GM18505 (cell line): ENCODE measurements at regions not wholly inside any gene's neighbourhood (a gene's known extent, or its start where the extent isn't known, plus 50 kb on each side); places are given as distances from the start of the nearest gene placed in this dataset.

Source experiments
- ATAC-seq: cut with Tn5 transposase; IDR thresholded peaks from one replicate; pipeline ENCODE4 v1.9.1; 2021; ENCODE audit not compliant: unreplicated experiment
- POLR2A ChIP-seq: IDR thresholded peaks from 4 replicates; pipeline ENCODE4 v1.6.1; 2011; ENCODE audit warnings: borderline replicate concordance; ENCODE audit not compliant: insufficient read depth, insufficient read length; ENCODE audit errors: extremely low read depth

DNA sequence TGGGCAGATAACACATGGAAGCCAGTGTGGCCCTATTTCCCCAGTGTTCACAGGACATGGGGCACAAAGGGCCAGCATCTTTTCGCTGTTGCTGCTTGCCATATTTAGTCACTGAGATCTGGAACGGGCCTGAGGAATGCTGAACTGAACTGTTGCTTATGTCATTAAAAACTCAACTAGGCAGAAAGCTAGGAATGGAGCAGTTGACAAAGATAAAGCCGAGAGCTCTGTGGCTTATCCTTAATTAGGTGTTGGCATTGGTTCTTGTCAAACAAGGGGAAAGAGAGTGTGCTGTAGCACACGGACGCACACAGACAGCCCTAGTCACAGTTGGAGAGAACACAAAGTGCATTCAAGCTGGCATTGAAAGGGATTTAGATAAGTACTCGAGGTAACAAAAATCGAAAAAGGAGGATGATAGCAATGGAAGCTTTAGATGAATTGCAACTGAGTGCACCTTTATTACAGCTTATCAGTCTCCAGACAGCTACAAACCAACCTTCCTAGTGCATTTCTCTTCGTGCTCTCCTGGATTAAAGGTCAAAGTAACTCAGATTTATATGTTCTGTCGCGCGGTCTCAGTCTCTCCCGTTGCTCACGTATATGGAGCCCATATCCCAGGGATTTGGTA, 450.2 kb upstream of the ZNF608 start:
- no peak for TF ChIP-seq POLR2A
- ATAC-seq = no peak

DNA sequence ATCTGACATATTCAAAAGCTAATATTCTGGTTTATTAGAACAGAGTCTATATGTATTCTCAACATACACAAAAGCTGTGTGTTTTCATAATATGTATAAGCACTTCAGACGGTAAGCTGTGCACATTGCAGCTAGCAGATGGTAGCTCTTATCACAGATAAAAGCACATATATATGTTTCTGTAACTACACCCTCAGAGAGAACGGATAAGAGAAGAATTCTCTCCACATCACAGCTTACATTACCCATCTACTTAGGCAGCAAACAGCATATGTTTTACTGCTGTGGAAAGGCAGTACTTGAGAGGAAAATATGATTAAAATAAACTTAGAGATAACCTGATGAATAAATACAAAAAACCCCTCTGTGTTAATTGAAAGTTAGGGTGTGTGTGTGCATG, 450.9 kb upstream of the ZNF608 start:
- no peak for ATAC-seq
- no peak for TF ChIP-seq POLR2A

DNA sequence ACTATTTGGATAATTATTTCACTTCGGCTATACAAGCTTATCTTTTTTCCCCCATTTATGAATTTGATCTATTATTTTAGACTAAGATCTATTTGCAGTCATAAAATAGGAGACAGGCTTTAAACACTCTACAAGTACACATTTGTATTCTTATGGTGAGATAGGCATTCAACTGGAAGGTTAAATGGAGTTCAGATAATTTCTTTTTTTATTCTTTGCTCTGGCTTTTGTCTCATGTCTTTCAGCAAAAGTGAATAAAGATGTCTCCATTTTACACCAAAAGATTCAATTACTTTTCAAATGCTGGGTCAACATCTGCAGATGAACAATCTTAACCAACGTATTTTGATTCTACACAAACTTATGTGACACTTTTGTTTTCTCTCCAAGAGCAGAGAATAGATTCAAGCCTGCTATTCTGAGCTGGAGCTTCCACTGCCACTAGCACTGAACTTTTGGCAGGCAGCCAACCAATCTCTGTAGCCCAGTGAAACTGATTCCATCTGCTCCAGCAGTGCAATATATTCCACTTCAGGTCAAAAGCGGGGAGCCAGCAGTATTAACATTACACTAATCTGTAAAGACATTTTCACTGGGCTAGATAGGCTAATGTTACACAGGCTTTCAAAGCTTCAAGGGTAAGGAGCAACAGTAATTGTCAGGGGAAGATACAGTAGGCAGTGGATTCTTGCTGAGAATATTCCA, 452.0 kb upstream of the ZNF608 start:
- no peak for ATAC-seq

DNA sequence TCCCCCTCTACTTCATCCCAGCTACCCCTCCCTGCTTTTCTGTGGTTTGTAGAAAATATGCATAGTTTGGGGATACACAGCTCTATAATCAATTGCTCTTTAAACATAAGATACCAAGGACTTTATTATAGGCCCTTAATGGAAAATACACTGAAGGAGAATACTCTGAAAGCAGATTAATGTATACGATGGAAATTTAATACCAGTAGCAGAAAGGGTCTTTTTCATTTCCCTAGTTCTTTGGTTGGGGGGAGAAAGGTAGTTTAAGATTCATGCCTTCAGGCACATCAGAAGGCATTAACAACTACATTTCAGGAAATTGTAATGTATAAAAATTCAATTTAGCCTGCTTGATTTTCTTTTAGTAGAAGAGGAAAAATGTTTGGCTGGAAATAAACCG, 452.9 kb upstream of the ZNF608 start:
- TF ChIP-seq POLR2A = no peak
- ATAC-seq = no peak

More for the DNA sequence above, 452.0 kb upstream of the ZNF608 start:
- no peak for TF ChIP-seq POLR2A

DNA sequence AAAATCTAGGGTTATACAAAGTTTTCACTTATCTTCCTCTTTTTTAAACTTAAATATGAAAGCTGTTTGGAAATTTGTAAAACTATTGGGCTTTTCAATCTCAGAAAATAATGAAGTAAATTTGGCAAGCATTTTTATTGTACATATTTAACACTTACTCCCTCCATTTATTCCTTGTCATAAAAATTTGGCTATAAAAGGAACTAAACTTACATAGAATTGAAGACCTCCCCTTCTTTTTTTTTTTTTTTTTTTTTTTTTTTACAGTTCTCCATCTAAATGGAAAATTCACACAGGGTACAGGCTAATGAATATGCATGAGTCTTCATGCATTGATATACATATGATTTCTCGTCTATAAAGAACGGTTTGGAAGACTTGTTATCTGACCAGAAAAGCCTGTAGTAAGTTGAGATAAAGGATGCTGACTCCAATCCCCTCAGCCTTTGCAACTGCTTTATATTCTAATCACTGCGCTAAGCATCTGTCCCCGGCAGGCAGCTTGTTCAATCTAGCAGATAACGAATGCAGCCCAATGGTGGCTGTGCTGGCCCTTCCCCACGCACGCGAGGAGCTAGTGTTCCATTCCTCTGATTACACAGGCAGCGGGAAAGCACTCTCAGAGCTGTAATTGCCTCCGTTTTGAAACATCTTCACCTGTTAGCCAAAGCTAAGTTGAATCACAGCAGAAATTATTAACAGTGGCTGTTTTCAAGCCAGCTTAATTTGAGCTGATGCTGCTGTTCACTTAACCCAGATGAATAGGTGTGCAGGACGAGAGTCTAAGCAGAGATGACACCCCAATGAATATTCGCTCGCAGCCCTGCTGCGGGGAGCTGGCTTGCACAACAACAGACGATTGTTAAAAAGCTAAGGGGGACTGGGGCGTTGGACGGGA, 453.8 kb upstream of the ZNF608 start:
- peak; percentile 46 for ATAC-seq
- TF ChIP-seq POLR2A = no peak

DNA sequence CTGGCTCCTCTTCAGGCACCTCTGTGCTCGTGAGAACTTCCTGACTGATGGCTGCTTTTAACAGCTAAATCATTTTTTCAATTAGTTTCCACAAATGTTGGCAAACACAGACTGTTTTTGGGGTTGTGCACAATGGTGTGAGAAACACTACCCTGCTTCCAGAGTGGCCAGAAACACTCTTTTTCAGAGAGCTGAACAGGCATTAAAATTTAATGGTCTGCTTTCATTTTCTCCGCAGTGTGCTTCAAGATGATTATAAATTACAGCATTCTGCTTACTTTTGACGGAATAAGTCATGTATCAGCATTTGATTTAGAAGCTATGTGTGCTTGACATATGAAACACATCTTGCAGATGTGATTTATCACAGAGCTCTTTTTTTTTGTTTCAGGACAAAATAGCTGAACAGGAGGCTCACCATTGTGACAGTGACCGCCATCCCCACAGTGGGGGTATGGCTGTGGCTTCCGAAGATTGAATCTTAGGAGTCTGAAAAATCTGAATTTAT, 454.5 kb upstream of the ZNF608 start:
- TF ChIP-seq POLR2A = no peak
- no peak for ATAC-seq

DNA sequence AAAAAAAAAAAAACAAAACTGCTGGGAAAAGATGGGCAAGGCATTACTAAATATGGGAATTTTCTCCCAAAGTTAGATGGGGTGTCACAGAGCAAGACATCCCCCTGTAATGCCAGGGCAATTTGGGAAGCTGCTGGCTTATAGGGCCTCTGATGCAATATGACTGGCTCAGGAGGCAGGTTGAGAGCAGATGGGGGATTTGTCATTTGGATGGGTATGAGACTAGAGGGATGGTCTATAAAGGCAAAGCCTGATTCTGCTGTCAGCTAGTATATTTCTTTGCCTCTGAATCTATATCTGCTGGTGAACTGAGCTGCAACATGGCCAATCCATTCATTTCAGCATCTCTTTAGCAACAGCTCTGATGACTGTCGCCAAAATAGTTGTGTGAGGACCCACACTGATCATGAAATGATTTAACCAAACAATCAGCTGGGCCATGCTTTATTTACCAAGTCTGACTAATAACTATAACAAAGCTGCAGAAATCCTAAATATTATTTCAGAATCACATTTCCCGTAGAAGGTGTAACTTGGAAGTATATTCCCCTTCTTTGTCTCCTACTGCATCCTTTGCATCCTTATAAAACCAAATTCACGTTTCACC, 455.1 kb upstream of the ZNF608 start:
- no peak for ATAC-seq
- TF ChIP-seq POLR2A = no peak

DNA sequence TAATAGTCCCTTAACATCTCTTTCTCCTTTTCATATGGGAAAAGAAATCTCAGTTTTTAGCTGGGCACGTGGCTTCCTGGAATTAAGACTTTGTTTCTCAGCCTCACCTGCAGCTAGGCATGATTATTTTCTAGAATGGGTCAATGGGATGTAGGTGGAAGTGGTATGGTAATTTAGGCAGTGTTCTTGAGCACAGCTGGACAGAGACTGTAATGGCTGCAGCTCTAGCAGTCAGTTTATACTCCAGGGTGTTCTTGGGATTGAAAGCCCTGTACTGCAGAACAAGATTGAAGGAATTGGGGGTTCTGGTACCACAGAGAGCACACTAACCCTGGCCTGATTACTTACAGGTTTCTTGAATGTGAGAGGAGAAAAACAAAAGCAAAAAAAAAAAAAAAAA, 455.9 kb upstream of the ZNF608 start:
- TF ChIP-seq POLR2A = no peak
- ATAC-seq = no peak

DNA sequence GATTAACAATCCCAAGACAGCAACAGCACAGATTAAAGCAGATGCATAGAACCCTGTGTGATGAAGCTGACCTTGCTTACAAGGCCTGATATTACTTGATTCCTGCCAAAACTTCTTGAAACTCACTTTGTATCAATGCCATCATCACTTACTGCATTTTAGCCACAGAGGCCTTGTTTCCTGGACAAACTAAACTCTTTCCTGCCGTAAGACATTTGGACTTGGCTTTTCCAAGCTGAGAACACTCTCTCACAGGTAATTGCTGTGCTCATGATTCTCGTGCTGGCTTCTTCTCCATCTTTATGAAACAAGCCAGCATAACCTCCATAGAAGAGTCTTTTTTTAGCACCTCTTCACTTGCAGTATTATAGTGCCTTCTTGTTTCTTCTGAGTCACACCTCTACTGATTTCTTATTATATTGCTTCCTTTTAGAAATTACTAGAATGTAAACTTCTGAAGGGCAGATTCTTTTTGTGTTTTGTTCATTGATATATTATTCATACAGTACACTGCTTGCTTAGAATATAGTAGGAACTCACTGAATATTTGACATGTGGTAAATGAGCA, 456.5 kb upstream of the ZNF608 start:
- no peak for ATAC-seq
- no peak for TF ChIP-seq POLR2A

DNA sequence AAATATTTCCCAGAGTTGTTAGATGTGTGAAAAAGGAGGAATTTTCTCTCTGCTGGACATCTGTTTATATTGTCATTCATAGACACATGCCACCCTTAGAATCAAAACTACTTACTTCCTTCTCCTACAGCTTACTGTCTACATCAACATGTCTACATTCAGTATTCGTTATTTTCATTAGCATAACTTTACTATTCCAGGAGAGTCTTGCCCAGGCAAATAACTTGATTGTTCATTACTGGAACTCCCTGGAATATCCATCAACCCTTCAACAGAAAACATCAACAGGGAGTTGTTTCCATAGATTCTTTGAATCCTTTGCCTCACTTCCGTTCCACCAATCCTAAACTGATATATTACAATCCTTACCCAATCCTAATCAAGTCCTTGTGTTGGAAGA, 457.5 kb upstream of the ZNF608 start:
- ATAC-seq = no peak
- TF ChIP-seq POLR2A = no peak

DNA sequence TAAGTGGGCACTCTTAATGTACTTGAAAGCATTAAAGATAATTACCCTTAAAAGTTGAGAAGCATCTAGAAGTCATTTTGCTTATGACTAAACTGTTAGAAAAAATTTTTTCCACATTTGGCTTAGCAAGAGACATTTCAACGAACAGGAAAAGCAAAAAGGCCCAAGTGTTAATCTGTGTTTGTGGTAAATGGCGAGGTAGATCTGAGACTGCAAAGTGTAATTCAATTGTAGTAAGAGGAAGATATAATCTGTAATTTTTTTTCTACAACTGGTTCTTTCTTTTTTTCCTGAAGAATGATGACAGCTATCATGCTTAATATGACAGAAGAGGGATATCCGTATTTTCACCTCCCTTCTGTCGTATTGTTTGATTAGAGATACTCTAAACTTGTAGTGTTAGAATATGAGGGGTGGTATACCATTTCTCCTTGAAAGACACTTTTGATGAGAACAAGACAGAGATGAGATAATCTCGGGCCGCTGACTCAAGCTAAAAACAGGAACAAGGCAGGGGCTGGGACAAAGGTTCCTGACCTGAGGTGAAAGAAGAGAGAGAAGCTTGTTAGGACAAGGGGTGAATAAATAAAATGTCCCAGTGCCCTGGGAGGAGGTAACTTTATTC, 459.3 kb upstream of the ZNF608 start:
- no peak for ATAC-seq
- TF ChIP-seq POLR2A = no peak

DNA sequence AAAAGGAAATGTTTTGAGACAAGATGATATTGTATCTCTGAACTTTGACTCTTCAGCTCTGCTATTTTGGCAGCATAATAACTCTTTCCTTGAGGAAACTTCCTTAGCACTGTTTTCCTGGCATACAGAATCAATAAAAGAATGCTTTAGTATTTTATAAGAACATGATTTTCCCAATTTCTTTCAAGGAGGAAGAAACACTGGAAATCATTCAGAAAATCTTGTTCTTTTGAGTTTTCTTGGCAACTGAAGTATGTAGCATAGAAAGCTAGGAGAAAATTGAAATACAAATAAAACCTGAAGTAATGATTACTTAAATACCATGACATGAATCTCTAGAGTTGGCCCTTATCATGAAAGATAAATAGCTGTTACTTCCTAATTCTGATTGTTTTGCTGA, 461.4 kb upstream of the ZNF608 start:
- ATAC-seq = no peak
- TF ChIP-seq POLR2A = no peak
